ENCODE measurements at regions not wholly inside any gene's neighbourhood (a gene's known extent, or its start where the extent isn't known, plus 50 kb on each side); places are given as distances from the start of the nearest gene placed in this dataset.
"Not testable (repeated sequence)": the region's sequence is repeated elsewhere in the genome, so short reads cannot be mapped to it uniquely, and the experiment has no call there.

- Histone ChIP-seq H3K9me3 (replicated peaks; ENCODE audit: control insufficient read depth, insufficient read depth, low read length) (no peaks in the 10 kb centered on the region), H3K27me3 (ENCODE audit: control insufficient read depth in 2 of 2, insufficient read depth in 2 of 2, low read length in 2 of 2) (no peaks in the 10 kb centered on the region), H3K4me1 (ENCODE audit: control insufficient read depth, extremely low read depth, insufficient read depth, low read length) (peaks cover 10% of the 10 kb centered on the region), H3K4me2 (ENCODE audit: insufficient read depth, low read length) (peak overlapping the region; percentile 28), H3K27ac (ENCODE audit: insufficient read depth, low read depth, low read length) (peak overlapping the region; percentile 60), H3K36me3 (ENCODE audit: control insufficient read depth in 2 of 2, extremely low read depth in 1 of 2, insufficient read depth in 2 of 2, low read length in 2 of 2) (no peaks in the 10 kb centered on the region), H2AFZ (ENCODE audit: low read depth, low read length) (no peak overlapping the region), H4K20me1 (replicated peaks; ENCODE audit: control insufficient read depth, extremely low read depth, insufficient read depth, low read length) (no peaks in the 10 kb centered on the region), H3K4me3 (replicated peaks in 1 of 3; ENCODE audit: insufficient read depth in 1 of 3, low read depth in 1 of 3, low read length in 3 of 3) (no peak overlapping the region), H3K9ac (replicated peaks; ENCODE audit: extremely low read depth, insufficient read depth, low read length) (no peak overlapping the region), H3K9me1 (replicated peaks; ENCODE audit: control insufficient read depth, extremely low read depth, insufficient read depth, low read length) (no peaks in the 10 kb centered on the region), H3K79me2 (ENCODE audit: control insufficient read depth, insufficient read depth, low read length) (no peaks in the 10 kb centered on the region)
- DNase-seq (ENCODE audit: low read depth, low spot score) (peak; percentile 74), FAIRE-seq (no peak)
- POLR2A ChIA-PET = no interaction called here
- TF ChIP-seq MYC (IDR thresholded peaks at IDR 0.05; ENCODE audit: low read depth, low read length) = no peak
- TF ChIP-seq FOS (IDR thresholded peaks at IDR 0.05; ENCODE audit: borderline replicate concordance, insufficient read depth, low read length) = peak; percentile 61
- TF ChIP-seq, protein P1, sequence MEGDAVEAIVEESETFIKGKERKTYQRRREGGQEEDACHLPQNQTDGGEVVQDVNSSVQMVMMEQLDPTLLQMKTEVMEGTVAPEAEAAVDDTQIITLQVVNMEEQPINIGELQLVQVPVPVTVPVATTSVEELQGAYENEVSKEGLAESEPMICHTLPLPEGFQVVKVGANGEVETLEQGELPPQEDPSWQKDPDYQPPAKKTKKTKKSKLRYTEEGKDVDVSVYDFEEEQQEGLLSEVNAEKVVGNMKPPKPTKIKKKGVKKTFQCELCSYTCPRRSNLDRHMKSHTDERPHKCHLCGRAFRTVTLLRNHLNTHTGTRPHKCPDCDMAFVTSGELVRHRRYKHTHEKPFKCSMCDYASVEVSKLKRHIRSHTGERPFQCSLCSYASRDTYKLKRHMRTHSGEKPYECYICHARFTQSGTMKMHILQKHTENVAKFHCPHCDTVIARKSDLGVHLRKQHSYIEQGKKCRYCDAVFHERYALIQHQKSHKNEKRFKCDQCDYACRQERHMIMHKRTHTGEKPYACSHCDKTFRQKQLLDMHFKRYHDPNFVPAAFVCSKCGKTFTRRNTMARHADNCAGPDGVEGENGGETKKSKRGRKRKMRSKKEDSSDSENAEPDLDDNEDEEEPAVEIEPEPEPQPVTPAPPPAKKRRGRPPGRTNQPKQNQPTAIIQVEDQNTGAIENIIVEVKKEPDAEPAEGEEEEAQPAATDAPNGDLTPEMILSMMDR (IDR thresholded peaks at IDR 0.05; ENCODE audit: extremely low read depth in 1 of 2, insufficient read depth in 1 of 2, low read depth in 1 of 2, low read length in 2 of 2) = no peak
- peak; percentile 64 for TF ChIP-seq JUN (IDR thresholded peaks at IDR 0.05; ENCODE audit: borderline replicate concordance, insufficient read depth, insufficient read length, low read depth)
- no TSS peak for BruUV-seq (replicated peaks)
- dilution Hi-C loops (cut with MboI; ENCODE audit: extremely low pct_ligation_motif_present, low sequenced_read_pairs) (no loop called here), intact Hi-C loops (cut with micrococcal nuclease) (loop anchor here (1.0 kb wide), 3 partner anchors 19 to 246 kb away; no protein-coding TSS in a partner anchor)
- CTCF ChIA-PET = interaction anchor here (4.1 kb wide), 1 partner anchor 12 kb away, joined by 15 read pairs; no protein-coding TSS in a partner anchor
These were observed 395.5 kb upstream of the KCNMB2 start for GRCh38 chr3:178140531-178141304.

DNA sequence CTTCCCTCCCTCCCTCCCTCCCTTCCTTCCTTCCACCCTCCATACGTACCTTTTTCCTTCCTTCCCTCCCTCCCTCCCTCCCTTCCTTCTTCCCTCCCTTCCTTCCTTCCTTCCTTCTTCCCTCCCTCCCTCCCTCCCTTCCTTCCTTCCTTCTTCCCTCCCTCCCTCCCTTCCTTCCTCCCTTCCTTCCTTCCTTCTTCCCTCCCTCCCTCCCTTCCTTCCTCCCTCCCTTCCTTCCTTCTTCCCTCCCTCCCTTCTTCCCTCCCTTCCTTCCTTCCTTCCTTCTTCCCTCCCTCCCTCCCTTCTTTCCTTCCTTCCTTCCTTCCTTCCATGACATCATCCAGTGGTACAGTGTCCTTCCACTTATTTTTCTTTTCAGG lies 394.9 kb upstream of the KCNMB2 start:
- H3K4me2 ChIP-seq (ENCODE audit: insufficient read depth, low read length); DNase-seq (ENCODE audit: low read depth, low spot score); dilution Hi-C loops (cut with MboI; ENCODE audit: extremely low pct_ligation_motif_present, low sequenced_read_pairs); H3K9ac ChIP-seq (replicated peaks; ENCODE audit: extremely low read depth, insufficient read depth, low read length); H3K36me3 ChIP-seq (ENCODE audit: control insufficient read depth in 2 of 2, extremely low read depth in 1 of 2, insufficient read depth in 2 of 2, low read length in 2 of 2); H2AFZ ChIP-seq (ENCODE audit: low read depth, low read length); H3K9me1 ChIP-seq (replicated peaks; ENCODE audit: control insufficient read depth, extremely low read depth, insufficient read depth, low read length); H3K4me1 ChIP-seq (ENCODE audit: control insufficient read depth, extremely low read depth, insufficient read depth, low read length); intact Hi-C loops (cut with micrococcal nuclease); H3K9me3 ChIP-seq (replicated peaks; ENCODE audit: control insufficient read depth, insufficient read depth, low read length); FAIRE-seq; H3K27ac ChIP-seq (ENCODE audit: insufficient read depth, low read depth, low read length); POLR2A ChIA-PET; H3K79me2 ChIP-seq (ENCODE audit: control insufficient read depth, insufficient read depth, low read length); H4K20me1 ChIP-seq (replicated peaks; ENCODE audit: control insufficient read depth, extremely low read depth, insufficient read depth, low read length); H3K4me3 ChIP-seq (replicated peaks in 1 of 3; ENCODE audit: insufficient read depth in 1 of 3, low read depth in 1 of 3, low read length in 3 of 3); H3K27me3 ChIP-seq (ENCODE audit: control insufficient read depth in 2 of 2, insufficient read depth in 2 of 2, low read length in 2 of 2); BruUV-seq (replicated peaks): not testable (repeated sequence)
- CTCF ChIA-PET = interaction anchor here (4.1 kb wide), 1 partner anchor 11 kb away, joined by 15 read pairs; no protein-coding TSS in a partner anchor
